ENCODE measurements at regions not wholly inside any gene's neighbourhood (a gene's known extent, or its start where the extent isn't known, plus 50 kb on each side); places are given as distances from the start of the nearest gene placed in this dataset.
A peak's percentile ranks its signal among the peaks of the same experiment; 100 is the strongest.
"Not testable (repeated sequence)": the region's sequence is repeated elsewhere in the genome, so short reads cannot be mapped to it uniquely, and the experiment has no call there.

DNA sequence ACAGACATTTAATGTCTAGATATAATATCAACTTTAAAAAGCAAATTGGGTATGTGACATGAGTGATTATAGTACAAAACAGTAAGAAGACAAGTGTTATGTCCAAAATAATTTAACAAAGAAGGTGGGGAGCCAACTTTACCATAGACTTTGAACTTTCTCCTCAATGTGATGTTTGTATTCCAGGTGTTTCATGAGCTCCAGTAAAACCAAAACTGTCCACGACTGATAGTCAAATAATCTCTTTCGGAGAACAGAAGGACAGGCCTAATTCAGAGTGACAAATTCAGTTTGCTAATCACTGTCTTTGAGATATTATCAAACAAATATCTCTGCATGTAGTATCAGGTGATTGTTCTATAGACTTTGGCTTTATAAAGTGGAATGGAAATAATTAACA is 1112.6 kb downstream of the SLC6A15 start:
- no peak for DNase-seq

DNA sequence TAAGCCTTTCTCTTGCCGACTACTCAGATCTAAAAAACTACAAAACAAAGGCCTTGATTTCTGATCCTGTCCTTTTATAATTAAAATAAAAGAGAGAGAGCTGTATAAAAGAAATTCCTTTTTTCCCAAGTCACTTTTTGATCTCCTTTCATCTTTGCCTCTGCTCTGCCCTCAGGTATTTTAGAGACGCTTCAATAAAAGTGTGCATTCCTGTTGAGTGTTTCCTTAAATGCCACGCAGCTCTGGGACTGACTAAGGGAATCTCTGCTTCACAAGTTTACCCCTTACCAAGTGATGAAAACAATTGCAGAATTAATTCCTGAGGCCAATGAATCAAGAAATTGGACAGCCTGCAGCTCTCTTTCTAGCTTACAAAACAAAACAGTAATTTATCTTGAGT is 1109.8 kb downstream of the TMTC2 start:
- DNase-seq, result no peak

DNA sequence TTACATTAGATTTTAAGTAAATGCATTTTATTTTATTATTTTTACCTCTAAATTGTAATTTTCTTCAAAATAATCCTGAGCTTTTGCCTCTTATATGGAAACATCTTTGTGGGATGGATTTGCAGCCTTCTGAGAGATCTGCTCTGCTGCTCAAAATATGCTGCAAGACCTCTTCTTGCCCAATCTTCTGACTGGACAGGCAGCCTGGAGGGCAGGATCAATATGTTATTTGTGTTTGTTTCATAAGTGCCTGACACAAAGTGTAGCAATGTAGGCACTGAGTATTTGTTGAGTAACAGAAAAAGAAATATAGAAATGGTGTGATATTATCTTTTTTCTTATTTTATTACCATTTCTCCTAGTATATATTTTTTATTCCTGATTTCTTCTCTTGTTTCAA is 1106.9 kb downstream of the TMTC2 start:
- DNase-seq, result no peak

DNA sequence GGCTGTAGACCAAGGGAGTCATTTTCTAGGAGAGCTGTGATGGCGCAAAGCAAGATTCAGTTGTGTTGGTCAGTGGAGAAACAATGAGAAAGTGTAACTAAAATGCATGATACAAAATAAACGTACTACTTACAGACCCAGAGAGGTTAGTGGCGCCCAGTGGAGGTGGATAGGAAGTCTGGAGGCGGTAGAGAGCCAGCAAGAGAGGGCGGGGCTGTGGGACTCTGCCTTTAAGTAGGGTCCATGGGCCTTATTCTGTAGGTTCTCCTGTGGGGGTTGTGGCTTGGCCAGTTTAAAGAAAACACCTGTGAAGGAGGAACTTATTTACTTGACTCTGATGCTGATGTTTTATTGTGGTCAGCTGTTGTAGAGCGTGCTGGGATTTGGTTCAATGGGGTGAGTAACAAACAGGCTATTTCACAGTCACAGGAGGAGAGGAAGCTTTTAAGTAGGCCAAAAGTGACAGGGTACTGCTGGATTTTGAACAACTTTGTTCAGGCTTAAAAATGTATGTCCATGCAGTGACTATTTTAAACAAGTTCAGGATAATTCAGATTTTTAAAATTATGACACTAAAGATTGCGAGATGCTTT is 1097.7 kb downstream of the TMTC2 start:
- DNase-seq, result no peak

DNA sequence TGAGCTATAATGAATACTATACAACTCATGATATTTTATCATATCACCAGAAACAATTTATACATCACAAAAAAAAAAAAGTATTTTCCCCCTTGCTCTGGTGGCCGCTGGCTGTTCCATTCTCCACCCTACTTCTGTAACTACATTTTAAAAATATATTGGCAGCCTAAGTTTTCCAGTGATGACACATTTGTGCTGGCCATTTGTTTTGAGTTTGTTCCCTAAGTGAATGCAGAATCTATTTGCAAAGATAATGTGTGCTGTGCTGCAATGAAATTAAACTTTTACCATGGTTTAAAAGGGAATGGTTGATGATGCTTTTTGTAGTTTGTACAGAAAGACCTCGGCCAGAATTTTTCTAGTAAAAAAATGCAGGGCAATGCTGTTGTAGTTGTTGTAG is 1092.8 kb downstream of the TMTC2 start:
- DNase-seq, result no peak

DNA sequence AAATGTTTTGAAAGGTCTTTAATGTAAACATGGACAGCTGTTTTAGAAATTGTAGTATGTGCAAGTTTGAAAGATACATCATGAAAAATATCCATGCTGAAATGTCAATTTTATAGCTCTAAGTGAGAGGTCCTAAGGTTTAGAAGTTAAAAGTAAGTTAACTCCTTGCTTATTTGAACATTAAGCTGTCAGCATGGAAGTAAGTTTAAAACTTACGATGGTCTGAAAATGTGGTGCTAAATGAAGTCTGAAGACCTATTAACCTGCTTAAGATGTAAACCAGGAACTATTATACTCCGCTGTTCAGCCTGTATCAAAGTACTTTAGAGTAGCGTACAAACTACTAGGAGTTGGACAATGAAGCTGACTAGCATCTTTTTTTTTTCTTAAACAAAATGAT is 1082.4 kb downstream of the TMTC2 start:
- DNase-seq, result no peak

DNA sequence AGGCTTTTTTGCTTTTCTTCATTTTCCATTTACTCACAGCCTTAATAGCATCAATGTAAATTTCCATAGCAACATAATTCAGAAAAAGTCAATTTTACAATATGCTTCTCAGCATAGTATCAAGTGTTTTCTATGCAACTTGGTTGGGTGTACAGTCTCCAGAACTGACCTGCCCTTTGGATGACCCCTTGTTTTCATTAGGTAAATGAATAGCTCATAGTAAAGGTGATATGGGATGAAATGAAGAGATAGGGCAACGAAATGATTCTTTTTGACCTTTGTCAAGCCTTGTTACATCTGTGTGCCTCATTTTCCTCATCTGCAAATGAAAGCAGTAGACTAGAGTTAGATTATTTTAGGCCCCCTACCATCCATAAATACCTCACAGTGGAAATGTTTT is 1081.0 kb downstream of the TMTC2 start:
- DNase-seq, result no peak

DNA sequence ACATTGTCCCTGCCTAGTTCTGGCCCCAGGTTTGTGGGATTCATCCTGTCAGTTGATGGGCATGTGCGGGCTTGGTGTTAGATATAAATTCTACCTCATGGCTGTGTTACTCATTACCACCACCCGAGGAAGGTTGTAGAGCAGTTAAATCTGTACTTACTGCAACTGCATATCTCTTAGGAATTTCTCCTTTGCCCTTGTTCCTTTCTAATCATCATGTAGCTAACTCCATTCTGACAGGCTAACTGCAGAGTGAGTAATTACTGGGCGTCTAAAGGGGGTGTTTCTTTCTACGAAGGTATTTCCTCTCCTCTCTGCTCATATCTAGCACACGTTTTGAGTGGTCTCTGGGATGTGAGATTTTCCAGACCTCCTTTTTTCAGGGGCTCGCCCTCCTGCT is 1076.7 kb downstream of the TMTC2 start:
- DNase-seq, result no peak

DNA sequence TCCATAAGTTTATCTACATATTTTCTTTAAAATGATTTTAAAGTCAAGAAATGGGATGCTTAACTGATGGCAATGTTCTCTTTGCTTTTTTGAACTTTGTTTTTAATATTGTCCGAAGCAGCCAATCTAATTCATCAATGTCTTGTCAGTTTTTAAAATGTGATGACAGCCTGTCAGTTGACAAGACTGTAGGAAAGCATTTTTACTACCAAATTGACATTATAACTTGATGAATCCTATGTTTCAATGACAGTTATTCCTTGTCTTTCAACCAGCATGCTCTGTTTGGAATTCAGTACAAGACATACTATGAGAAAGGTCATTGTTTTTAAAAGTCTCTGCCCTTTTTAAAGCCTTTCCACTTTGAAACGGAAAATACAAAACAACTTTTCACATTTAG is 1073.2 kb downstream of the TMTC2 start:
- no peak for DNase-seq

DNA sequence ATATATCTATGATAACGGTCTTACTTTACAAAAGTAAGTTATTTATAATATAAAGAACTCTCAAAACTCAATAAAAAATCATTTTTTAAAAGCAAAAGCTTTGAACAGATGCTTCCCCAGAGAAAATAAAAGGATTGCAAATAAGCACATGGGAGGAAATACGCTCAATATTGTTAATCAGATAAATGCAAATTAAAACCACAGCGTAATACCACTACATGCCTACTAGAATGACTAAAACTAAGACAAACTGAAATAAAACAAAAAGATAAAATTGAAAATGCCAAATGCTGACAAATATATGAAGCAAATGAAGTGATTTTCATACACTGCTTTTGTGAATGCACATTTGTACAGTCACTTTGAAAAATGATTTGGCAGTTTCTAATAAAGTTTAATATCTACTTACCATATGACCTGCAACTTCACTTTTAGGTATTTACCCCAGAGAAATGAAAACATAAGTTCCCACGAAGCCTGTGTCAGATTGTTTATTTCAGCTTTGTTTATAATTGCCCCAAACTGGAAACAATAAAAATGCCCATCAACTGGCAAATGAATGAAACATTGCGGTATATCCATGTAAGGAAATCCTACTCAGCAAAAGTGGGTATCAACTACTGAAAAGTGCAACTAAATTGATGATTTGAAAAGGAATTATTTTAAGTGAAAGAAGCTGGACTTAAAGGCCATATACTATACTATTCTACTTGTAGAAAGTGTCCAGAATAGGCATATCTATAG is 1072.4 kb downstream of the TMTC2 start:
- no peak for DNase-seq

DNA sequence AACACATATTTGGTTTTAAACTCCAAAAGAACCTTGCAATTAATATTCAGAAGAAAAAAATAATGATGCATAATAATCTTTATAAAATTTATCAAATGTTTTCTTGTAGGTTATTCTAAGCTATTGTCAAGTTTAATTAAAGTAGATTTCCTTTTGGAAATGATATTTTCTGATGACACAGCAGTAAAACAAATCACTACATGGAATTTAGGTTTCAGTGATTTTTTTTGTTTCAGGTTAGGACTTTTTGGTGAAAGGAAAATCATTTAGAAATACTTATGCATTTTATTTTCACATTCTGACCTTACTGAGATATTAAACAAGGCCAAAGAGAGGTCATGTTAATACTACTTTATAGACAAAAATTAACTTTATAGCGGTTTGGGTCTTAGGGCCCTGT is 1067.2 kb downstream of the TMTC2 start:
- no peak for DNase-seq

DNA sequence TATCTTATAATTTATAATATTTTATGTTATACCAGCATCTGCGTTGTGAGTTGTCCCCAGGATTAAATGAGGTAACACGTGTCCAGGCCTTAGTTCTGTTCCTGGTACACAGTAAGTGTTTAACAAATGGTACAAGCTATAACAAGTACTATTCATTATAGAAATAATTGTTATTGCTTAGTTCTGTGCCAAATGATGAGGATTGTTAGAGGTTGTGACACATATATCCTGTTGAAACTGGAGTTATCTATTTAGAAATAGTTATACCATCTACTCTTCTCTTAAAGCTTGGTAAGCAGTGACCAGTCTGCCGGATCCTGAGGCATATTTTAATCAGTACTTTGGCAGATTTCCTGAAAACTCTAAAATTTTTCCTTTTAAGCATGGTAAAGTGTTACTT is 1066.5 kb downstream of the TMTC2 start:
- no peak for DNase-seq

DNA sequence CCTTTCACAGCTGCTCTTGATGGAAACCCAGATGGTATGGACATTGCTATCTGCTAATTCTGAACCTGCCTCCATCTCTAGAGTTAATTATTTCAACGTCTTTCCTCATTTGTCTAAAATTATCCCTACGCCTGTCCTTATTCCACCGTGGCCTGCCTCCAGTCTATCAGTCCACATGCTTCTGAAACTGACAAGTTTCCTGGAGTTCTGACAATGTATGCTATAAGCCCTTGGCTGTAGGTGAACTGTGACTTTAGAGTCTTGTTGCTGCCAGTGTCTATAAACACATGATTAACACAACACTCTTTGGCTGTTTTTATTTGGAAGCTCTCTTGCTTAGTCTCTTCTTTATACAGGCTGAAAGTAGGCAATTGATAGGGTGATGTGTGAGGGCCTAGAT is 1052.9 kb downstream of the TMTC2 start:
- no peak for DNase-seq

DNA sequence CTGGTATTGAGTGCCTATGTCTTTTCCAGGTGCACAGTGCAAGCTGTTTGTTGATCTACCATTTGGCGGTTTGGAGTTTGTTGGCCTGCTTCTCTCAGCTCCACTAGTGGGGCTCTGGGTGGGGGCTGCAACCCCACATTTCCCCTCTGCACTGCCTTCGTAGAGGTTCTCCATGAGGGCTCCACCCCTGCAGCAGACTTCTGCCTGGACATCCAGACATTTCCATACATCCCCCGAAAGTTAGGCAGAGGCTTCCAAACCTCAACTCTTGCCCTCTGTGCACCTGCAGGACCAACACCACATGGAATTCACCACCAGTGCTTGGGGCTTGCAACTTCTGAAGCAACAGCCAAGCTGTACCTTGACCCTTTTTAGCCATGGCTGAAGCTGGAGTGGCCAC is 1024.1 kb downstream of the TMTC2 start:
- DNase-seq, result no peak

DNA sequence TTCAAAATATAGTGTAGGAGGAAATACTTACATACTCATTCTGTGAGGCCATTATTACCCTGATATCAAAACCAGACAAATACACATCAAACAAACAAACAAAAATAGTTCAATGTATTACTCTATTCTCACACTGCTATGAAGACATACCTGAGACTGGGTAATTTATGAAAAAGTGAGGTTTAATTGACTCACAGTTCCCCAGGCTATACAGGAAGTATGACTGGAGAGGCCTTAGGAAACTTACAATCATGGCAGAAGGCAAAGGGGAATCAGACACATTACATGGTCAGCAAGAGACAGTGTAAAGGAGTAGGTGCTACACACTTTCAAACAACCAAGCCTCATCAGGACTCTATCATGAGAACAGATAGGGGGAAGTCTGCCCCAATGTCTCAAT is 1023.2 kb downstream of the TMTC2 start:
- DNase-seq, result no peak

DNA sequence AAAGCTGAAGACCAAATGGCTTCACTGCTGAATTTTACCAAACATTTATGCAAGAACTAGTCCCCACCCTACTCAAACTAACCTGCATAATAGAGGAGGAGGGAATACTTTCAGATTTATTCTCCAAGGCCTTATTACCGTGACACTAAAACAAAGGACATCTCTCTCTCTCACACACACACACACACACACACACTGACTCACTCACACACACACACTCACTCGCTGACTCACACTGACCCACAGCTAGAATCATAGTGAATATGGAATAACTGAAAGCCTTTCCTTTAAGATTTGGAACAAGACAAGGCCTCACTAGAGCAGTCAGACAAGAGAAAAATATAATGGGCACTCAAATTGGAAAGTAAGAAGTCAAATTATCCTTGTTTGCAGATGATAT is 1014.1 kb downstream of the TMTC2 start:
- no peak for DNase-seq

DNA sequence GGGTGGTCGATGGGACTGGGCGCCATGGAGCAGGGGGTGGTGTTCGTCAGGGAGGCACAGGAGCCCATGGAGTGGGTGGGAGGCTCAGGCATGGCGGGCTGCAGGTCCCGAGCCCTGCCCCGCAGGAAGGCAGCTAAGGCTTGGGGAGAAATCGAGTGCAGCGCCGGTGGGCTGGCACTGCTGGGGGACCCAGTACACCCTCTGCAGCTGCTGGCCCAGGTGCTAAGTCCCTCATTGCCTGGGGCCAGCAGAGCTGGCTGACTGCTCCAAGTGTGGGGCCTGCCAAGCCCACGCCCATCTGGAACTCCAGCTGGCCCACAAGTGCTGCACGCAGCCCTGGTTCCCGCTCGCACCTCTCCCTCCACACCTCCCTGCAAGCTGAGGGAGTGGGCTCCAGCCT is 1009.6 kb downstream of the TMTC2 start:
- DNase-seq, result not testable (repeated sequence)

DNA sequence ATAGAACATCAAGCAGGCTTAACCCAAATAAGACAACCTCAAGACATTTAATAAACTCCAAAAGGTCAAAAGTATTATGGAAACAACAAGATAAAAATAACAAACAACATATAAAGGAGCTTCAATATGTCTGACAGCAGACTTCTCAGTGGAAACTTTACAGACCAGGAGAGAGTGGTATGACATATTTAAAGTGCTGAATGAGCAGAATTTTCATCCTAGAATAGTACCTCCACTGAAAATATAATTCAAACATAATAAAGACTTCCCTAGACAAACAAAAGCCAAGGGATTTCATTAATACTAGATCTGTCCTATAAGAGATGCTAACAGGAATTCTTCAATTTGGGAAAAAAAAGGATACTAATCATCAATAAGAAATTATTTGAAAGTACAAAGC is 1005.0 kb downstream of the TMTC2 start:
- no peak for DNase-seq

DNA sequence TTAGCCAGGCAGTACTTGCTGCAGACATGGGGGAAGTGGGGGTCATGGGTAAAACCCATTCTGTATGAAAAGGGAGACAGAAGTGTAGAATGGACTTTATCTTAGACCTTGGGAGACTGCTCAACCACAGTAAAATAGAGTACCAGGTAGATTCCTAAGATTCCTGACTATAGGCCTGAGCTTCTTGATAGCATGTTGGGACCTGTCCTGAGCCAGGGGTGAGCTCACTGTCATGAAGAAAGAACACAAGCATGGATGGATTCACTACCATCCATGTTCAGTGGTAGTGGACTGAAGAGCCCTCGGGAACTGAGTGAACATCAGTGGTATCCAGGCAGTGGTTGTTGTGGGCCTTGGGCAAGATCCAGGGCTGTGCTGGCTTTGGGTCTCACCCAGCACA is 1003.8 kb downstream of the TMTC2 start:
- no peak for DNase-seq

DNA sequence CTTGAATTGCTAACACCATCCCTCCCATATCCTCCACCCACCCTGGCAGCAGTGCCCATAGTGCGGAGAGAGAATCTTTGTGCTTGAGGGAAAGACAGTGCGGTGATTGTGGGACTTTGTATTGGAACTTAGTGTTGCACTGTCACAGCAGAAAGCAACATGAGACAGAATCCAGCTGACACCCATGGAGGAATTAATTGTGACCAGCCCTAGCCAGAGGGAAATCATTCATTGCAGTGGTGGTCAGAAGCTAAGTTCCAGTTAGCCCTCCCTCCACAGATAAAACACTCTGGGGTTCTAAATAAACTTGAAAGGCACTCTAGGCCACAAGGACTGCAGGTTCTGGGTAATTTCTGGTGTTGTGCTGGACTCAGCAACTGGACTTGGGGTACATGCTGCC is 1002.6 kb downstream of the TMTC2 start:
- DNase-seq, result no peak

DNA sequence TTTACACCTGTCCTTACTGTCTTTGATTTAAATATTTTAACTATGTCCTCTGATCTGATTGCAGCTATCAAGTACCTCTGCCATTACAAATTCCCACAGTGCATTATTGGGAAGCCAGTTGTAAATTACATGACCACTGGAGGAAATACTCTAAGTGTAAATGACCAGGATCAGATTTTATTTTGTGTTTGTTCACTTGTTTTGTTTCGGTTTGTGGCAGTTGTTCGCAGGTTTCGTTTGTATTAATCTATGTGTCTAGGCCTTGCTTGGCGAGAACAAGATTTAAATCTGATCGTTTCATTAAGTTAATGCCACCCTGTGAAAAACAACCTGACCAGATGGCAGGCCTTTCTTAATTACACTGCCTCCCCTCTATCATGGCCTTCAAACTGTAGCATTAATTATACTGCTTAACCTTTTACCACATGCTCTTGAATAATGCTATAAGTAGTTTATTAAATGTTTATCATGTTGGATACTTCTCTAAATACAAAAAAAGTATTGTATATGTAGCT is 990.1 kb downstream of the TMTC2 start:
- DNase-seq, result no peak

DNA sequence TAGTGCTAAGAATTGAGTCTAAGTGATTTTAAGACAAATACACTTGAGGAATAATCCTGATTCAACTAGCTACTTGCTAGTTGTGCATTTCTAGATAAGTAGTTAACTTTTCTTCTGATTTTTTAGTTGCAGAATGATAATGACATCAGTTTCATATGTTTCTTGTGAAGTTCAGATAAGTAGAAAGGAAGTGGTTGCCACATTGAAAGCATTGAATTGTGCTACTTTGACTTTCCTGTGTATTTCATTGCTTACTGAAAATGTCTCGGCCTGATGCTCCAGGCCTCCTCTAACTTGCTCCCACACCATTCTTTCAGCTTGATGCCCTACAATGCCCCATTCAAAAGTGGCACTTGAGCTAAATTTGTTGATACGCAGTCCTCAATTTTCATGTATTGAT is 980.0 kb downstream of the TMTC2 start:
- DNase-seq, result no peak

DNA sequence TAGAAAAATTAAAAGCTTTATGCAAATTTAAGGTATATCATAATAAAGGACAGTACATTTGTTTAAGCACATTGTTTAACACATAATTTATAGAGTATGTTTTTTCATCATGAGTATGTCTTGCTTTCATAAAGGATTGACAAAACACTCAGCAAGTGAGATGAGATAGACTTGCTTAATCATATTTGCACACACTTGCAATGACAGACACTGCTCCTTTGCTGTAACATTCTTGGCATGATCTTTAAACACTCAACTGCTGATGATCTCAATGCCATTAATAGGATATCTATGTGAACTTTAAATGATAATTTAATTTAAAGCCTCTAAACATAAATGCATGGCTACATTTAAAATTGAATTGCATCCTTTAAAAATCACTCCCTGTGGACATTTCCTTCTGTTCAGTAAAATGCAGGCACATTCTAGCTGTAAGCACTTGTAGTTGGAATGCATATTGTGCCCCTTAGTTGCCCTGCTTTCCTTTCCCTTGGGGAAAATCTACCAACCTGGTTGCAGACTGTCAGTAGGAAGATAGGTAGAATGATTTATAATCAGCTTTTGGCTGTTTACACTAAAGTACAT is 979.0 kb downstream of the TMTC2 start:
- no peak for DNase-seq

DNA sequence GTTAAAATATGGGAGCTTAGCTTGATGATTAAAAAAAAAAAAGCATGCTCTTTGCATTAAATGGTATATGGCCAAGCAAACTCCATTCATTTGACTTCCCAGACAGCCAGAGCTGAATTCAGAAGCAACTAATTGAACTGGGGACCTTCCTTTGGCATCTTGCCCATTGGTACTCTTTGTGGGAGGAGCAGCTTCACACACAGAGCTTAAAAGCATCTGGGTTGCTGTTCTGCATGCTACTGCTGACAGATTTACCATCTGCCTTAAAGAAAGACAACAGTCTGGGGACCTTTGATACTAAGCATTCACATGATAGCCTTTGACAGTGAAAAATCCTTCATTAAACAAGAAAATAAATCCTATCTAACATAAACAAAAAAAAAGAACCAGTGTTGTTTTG is 977.9 kb downstream of the TMTC2 start:
- DNase-seq, result peak; percentile 56
